22Rv1 (cell line): ENCODE measurements at regions not wholly inside any gene's neighbourhood (a gene's known extent, or its start where the extent isn't known, plus 50 kb on each side); places are given as distances from the start of the nearest gene placed in this dataset.

Experiments
- H3K27ac ChIP-seq: fragments of 450-650 bp; 2 replicates; pipeline ENCODE4 v1.5.1; 2017
- ZFX ChIP-seq: fragments of 450-650 bp; IDR thresholded peaks from 2 replicates; pipeline ENCODE4 v1.6.1; 2017; ENCODE audit warnings: antibody characterized with exemption, borderline replicate concordance
- TF ChIP-seq, protein P1 (sequence below): fragments of 450-650 bp; IDR thresholded peaks from 2 replicates; pipeline ENCODE4 v1.5.1; 2017; ENCODE audit warnings: mild to moderate bottlenecking

- TF ChIP-seq ZFX = no peak
- TF ChIP-seq, protein P1, sequence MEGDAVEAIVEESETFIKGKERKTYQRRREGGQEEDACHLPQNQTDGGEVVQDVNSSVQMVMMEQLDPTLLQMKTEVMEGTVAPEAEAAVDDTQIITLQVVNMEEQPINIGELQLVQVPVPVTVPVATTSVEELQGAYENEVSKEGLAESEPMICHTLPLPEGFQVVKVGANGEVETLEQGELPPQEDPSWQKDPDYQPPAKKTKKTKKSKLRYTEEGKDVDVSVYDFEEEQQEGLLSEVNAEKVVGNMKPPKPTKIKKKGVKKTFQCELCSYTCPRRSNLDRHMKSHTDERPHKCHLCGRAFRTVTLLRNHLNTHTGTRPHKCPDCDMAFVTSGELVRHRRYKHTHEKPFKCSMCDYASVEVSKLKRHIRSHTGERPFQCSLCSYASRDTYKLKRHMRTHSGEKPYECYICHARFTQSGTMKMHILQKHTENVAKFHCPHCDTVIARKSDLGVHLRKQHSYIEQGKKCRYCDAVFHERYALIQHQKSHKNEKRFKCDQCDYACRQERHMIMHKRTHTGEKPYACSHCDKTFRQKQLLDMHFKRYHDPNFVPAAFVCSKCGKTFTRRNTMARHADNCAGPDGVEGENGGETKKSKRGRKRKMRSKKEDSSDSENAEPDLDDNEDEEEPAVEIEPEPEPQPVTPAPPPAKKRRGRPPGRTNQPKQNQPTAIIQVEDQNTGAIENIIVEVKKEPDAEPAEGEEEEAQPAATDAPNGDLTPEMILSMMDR = no peak
- H3K27ac ChIP-seq = no peak overlapping the region
These were observed 740.5 kb upstream of the API5 start for GRCh38 chr11:42571131-42571877.

DNA sequence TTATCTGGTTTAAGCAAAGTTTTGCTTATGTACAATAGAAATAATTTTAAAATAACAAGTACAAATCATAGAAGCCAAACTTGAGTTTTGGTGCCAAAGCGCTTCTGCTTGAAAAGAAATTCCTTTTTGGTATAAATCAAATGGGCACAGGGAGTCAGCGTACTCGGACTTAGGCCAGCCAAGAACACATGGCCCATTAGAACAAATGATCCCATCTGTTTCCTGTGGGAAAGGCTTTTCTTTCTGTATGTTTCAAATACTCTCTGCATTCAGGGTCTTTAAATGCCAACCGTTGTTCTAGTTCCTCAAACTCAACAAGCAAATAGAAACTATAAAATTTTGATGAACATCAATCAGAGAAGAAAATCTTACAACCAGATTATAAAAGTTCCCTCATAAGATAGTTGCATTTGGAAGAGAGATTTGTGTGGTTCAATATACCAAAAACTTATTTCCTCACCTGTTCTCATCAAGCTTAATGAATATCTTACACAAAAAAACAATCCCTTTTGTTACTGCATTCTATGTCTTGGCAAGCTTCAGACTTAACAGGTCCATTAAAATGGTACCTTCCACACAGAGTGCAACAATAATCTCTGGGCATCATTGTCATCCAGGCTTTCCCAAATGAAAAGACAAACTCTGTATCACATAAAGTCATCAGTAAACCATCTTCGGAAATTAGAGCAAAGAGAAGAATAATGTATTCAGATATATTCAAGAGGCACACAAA lies 739.8 kb upstream of the API5 start:
- TF ChIP-seq, protein P1 = no peak
- TF ChIP-seq ZFX = no peak

GRCh38 chr11:42576318-42576717 lies 735.5 kb upstream of the API5 start:
- TF ChIP-seq, protein P1 = no peak
- TF ChIP-seq ZFX = no peak
- H3K27ac ChIP-seq = no peak overlapping the region

More for the DNA sequence above, 739.8 kb upstream of the API5 start:
- H3K27ac ChIP-seq = no peak overlapping the region

DNA sequence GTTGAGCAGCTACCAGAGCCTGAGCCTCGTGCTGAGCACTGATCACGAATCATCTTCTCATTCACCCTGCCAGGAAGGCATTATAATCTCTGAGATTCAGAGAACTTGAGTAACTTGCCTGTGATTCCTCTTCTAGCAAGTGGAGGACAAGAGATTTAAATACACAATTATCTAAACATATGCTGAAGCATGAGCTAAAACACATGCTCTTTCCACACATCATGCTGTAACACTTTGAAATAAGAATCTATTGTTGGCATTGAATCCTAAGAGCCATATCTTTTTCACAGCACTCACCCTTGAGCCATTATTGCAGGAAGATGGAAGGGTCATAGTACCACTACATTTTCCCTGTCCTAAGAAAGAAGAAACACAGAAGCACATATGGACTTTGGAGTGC lies 722.5 kb upstream of the API5 start:
- no peak for TF ChIP-seq ZFX
- TF ChIP-seq, protein P1 = no peak
- H3K27ac ChIP-seq = no peak overlapping the region

DNA sequence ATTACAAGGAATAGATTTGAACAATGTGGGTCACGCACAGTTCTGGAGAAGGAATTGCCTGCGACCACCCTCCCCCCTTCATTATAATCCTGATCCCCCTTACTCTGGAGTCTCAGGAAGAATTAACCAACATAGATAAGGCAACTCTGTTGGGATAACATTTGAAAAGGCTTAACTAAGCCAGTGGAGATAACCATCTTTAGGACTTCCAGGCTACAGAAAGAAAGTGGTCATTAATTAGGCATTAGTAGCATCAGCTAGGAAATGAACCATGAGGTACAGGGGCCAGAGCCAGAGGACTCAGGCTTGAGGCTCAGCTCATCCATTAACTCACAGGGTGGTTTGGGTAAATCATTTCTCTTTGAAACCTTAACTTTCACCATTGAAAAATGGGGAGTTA lies 720.0 kb upstream of the API5 start:
- no peak overlapping the region for H3K27ac ChIP-seq
- TF ChIP-seq, protein P1 = no peak
- TF ChIP-seq ZFX = no peak

- TF ChIP-seq ZFX = no peak
- TF ChIP-seq, protein P1 = no peak
- no peak overlapping the region for H3K27ac ChIP-seq
These were observed 718.4 kb upstream of the API5 start for GRCh38 chr11:42593441-42593840.

- no peak overlapping the region for H3K27ac ChIP-seq
- no peak for TF ChIP-seq ZFX
- TF ChIP-seq, protein P1 = no peak
These were observed 715.9 kb upstream of the API5 start for GRCh38 chr11:42595876-42596275.
